ENCODE measurements at regions not wholly inside any gene's neighbourhood (a gene's known extent, or its start where the extent isn't known, plus 50 kb on each side); places are given as distances from the start of the nearest gene placed in this dataset.

GRCh38 chr12:127284021-127284420 lies 982.9 kb upstream of the TMEM132C start:
- Histone ChIP-seq H3K36me3 (ENCODE audit: control insufficient read depth, insufficient read depth, low read length) (no peaks in the 10 kb centered on the region), H3K9me3 (ENCODE audit: control insufficient read depth in 2 of 2, low read length in 2 of 2) (no peaks in the 10 kb centered on the region), H3K4me3 (ENCODE audit: low read depth, low read length) (no peak overlapping the region), H3K27me3 (ENCODE audit: control insufficient read depth, insufficient read depth, low read length) (no peaks in the 10 kb centered on the region), H3K4me1 (ENCODE audit: control insufficient read depth, insufficient read depth, low read length, poor library complexity, severe bottlenecking) (no peaks in the 10 kb centered on the region), H3K27ac (ENCODE audit: insufficient read depth, low read length, poor library complexity, severe bottlenecking) (no peak overlapping the region)
- H3K27me3 Mint-ChIP-seq: no peaks in the 10 kb centered on the region
- no peak for ATAC-seq (ENCODE audit: low read depth in 2 of 2)
- peaks cover 0 to 2% (median 0%) of the 10 kb centered on the region in 7 donors for H3K9me3 Mint-ChIP-seq
- no peaks in the 10 kb centered on the region for H3K36me3 Mint-ChIP-seq
- DNase-seq: no peak
- H3K4me1 Mint-ChIP-seq: peaks cover 0 to 2% (median 0%) of the 10 kb centered on the region in 4 donors
- no peak overlapping the region for H3K27ac Mint-ChIP-seq
- no peak overlapping the region for H3K4me3 Mint-ChIP-seq

GRCh38 chr12:127284870-127285431 lies 982.0 kb upstream of the TMEM132C start:
- Mint-ChIP-seq H3K9me3 (peaks cover 0 to 2% (median 0%) of the 10 kb centered on the region in 7 donors), H3K4me1 (peaks cover 0 to 2% (median 0%) of the 10 kb centered on the region in 4 donors), H3K4me3 (no peak overlapping the region), H3K36me3 (no peaks in the 10 kb centered on the region), H3K27me3 (no peaks in the 10 kb centered on the region), H3K27ac (no peak overlapping the region)
- no peak overlapping the region for H3K27ac ChIP-seq (ENCODE audit: insufficient read depth, low read length, poor library complexity, severe bottlenecking)
- no peaks in the 10 kb centered on the region for H3K9me3 ChIP-seq (ENCODE audit: control insufficient read depth in 2 of 2, low read length in 2 of 2)
- no peaks in the 10 kb centered on the region for H3K27me3 ChIP-seq (ENCODE audit: control insufficient read depth, insufficient read depth, low read length)
- ATAC-seq (ENCODE audit: low read depth in 2 of 2) (no peak), DNase-seq (no peak)
- H3K4me1 ChIP-seq (ENCODE audit: control insufficient read depth, insufficient read depth, low read length, poor library complexity, severe bottlenecking): no peaks in the 10 kb centered on the region
- H3K36me3 ChIP-seq (ENCODE audit: control insufficient read depth, insufficient read depth, low read length): no peaks in the 10 kb centered on the region
- no peak overlapping the region for H3K4me3 ChIP-seq (ENCODE audit: low read depth, low read length)

- Mint-ChIP-seq H3K4me1 (no peaks in the 10 kb centered on the region), H3K9me3 (peaks cover 0 to 2% (median 0%) of the 10 kb centered on the region in 7 donors)
- no peak for ATAC-seq (ENCODE audit: low read depth in 2 of 2)
These were observed 980.7 kb upstream of the TMEM132C start for GRCh38 chr12:127286281-127286680.

GRCh38 chr12:127287256-127287655 lies 979.7 kb upstream of the TMEM132C start:
- Histone ChIP-seq H3K36me3 (ENCODE audit: control insufficient read depth, insufficient read depth, low read length) (no peaks in the 10 kb centered on the region), H3K9me3 (ENCODE audit: control insufficient read depth in 2 of 2, low read length in 2 of 2) (no peaks in the 10 kb centered on the region), H3K4me1 (ENCODE audit: control insufficient read depth, insufficient read depth, low read length, poor library complexity, severe bottlenecking) (no peaks in the 10 kb centered on the region), H3K27me3 (ENCODE audit: control insufficient read depth, insufficient read depth, low read length) (no peaks in the 10 kb centered on the region), H3K4me3 (ENCODE audit: low read depth, low read length) (no peak overlapping the region), H3K27ac (ENCODE audit: insufficient read depth, low read length, poor library complexity, severe bottlenecking) (no peak overlapping the region)
- ATAC-seq (ENCODE audit: low read depth in 2 of 2): no peak
- Mint-ChIP-seq H3K27ac (no peak overlapping the region), H3K4me3 (no peak overlapping the region), H3K4me1 (no peaks in the 10 kb centered on the region), H3K27me3 (no peaks in the 10 kb centered on the region), H3K9me3 (peaks cover 0 to 2% (median 0%) of the 10 kb centered on the region in 7 donors), H3K36me3 (no peaks in the 10 kb centered on the region)
- DNase-seq: no peak

More at GRCh38 chr12:127286281-127286680, 980.7 kb upstream of the TMEM132C start:
- no peak overlapping the region for H3K27ac ChIP-seq (ENCODE audit: insufficient read depth, low read length, poor library complexity, severe bottlenecking)
- no peaks in the 10 kb centered on the region for H3K27me3 ChIP-seq (ENCODE audit: control insufficient read depth, insufficient read depth, low read length)
- no peak overlapping the region for H3K27ac Mint-ChIP-seq
- H3K27me3 Mint-ChIP-seq: no peaks in the 10 kb centered on the region
- H3K4me1 ChIP-seq (ENCODE audit: control insufficient read depth, insufficient read depth, low read length, poor library complexity, severe bottlenecking): no peaks in the 10 kb centered on the region
- no peak overlapping the region for H3K4me3 Mint-ChIP-seq
- DNase-seq: no peak
- no peaks in the 10 kb centered on the region for H3K36me3 ChIP-seq (ENCODE audit: control insufficient read depth, insufficient read depth, low read length)
- H3K9me3 ChIP-seq (ENCODE audit: control insufficient read depth in 2 of 2, low read length in 2 of 2): no peaks in the 10 kb centered on the region
- H3K36me3 Mint-ChIP-seq: no peaks in the 10 kb centered on the region
- no peak overlapping the region for H3K4me3 ChIP-seq (ENCODE audit: low read depth, low read length)

- Histone ChIP-seq H3K9me3 (ENCODE audit: control insufficient read depth in 2 of 2, low read length in 2 of 2) (no peaks in the 10 kb centered on the region), H3K4me3 (ENCODE audit: low read depth, low read length) (no peak overlapping the region), H3K27ac (ENCODE audit: insufficient read depth, low read length, poor library complexity, severe bottlenecking) (no peak overlapping the region), H3K36me3 (ENCODE audit: control insufficient read depth, insufficient read depth, low read length) (no peaks in the 10 kb centered on the region), H3K27me3 (ENCODE audit: control insufficient read depth, insufficient read depth, low read length) (no peaks in the 10 kb centered on the region), H3K4me1 (ENCODE audit: control insufficient read depth, insufficient read depth, low read length, poor library complexity, severe bottlenecking) (no peaks in the 10 kb centered on the region)
- Mint-ChIP-seq H3K9me3 (peaks cover 0 to 5% (median 0%) of the 10 kb centered on the region in 7 donors), H3K4me3 (no peak overlapping the region), H3K36me3 (no peaks in the 10 kb centered on the region), H3K27ac (no peak overlapping the region), H3K4me1 (no peaks in the 10 kb centered on the region), H3K27me3 (no peaks in the 10 kb centered on the region)
- ATAC-seq (ENCODE audit: low read depth in 2 of 2) (no peak), DNase-seq (no peak)
These were observed 976.7 kb upstream of the TMEM132C start for GRCh38 chr12:127290251-127290650.

- H3K36me3 Mint-ChIP-seq: no peaks in the 10 kb centered on the region
- Histone ChIP-seq H3K4me3 (ENCODE audit: low read depth, low read length) (no peak overlapping the region), H3K27ac (ENCODE audit: insufficient read depth, low read length, poor library complexity, severe bottlenecking) (no peak overlapping the region), H3K27me3 (ENCODE audit: control insufficient read depth, insufficient read depth, low read length) (no peaks in the 10 kb centered on the region), H3K9me3 (ENCODE audit: control insufficient read depth in 2 of 2, low read length in 2 of 2) (no peaks in the 10 kb centered on the region), H3K36me3 (ENCODE audit: control insufficient read depth, insufficient read depth, low read length) (no peaks in the 10 kb centered on the region), H3K4me1 (ENCODE audit: control insufficient read depth, insufficient read depth, low read length, poor library complexity, severe bottlenecking) (no peaks in the 10 kb centered on the region)
- H3K9me3 Mint-ChIP-seq: peaks cover 0 to 5% (median 0%) of the 10 kb centered on the region in 7 donors
- no peaks in the 10 kb centered on the region for H3K27me3 Mint-ChIP-seq
- H3K4me3 Mint-ChIP-seq: no peak overlapping the region
- DNase-seq (no peak), ATAC-seq (ENCODE audit: low read depth in 2 of 2) (no peak)
- no peaks in the 10 kb centered on the region for H3K4me1 Mint-ChIP-seq
- no peak overlapping the region for H3K27ac Mint-ChIP-seq
These were observed 974.2 kb upstream of the TMEM132C start for GRCh38 chr12:127292736-127293135.

- no peak for ATAC-seq (ENCODE audit: low read depth in 2 of 2)
These were observed 973.3 kb upstream of the TMEM132C start for GRCh38 chr12:127293507-127294310.

More at GRCh38 chr12:127293507-127294310, 973.3 kb upstream of the TMEM132C start:
- no peaks in the 10 kb centered on the region for H3K4me1 ChIP-seq (ENCODE audit: control insufficient read depth, insufficient read depth, low read length, poor library complexity, severe bottlenecking)
- Mint-ChIP-seq H3K27me3 (no peaks in the 10 kb centered on the region), H3K27ac (no peak overlapping the region), H3K4me3 (no peak overlapping the region), H3K9me3 (peaks cover 0 to 7% (median 0%) of the 10 kb centered on the region in 7 donors), H3K36me3 (no peaks in the 10 kb centered on the region), H3K4me1 (no peaks in the 10 kb centered on the region)
- no peak overlapping the region for H3K4me3 ChIP-seq (ENCODE audit: low read depth, low read length)
- H3K27me3 ChIP-seq (ENCODE audit: control insufficient read depth, insufficient read depth, low read length): no peaks in the 10 kb centered on the region
- no peaks in the 10 kb centered on the region for H3K9me3 ChIP-seq (ENCODE audit: control insufficient read depth in 2 of 2, low read length in 2 of 2)
- no peak overlapping the region for H3K27ac ChIP-seq (ENCODE audit: insufficient read depth, low read length, poor library complexity, severe bottlenecking)
- DNase-seq: peak in 1 of 3 donors; percentile 6
- H3K36me3 ChIP-seq (ENCODE audit: control insufficient read depth, insufficient read depth, low read length): no peaks in the 10 kb centered on the region
